ENCODE measurements at regions not wholly inside any gene's neighbourhood (a gene's known extent, or its start where the extent isn't known, plus 50 kb on each side); places are given as distances from the start of the nearest gene placed in this dataset.
"Not testable (repeated sequence)": the region's sequence is repeated elsewhere in the genome, so short reads cannot be mapped to it uniquely, and the experiment has no call there.

GRCh38 chr15:24269166-24269571 is 406.4 kb upstream of the NPAP1 start:
- H3K27me3 Mint-ChIP-seq (ENCODE audit: unreplicated experiment): no peaks in the 10 kb centered on the region
- TF ChIP-seq CTCF (IDR thresholded peaks at IDR 0.05): no peak
- H3K27ac Mint-ChIP-seq (ENCODE audit: unreplicated experiment): no peak overlapping the region
- no peaks in the 10 kb centered on the region for H3K4me1 Mint-ChIP-seq (ENCODE audit: unreplicated experiment)
- H3K4me3 Mint-ChIP-seq (ENCODE audit: unreplicated experiment): no peak overlapping the region
- H3K9me3 Mint-ChIP-seq (ENCODE audit: unreplicated experiment): peaks cover 38% of the 10 kb centered on the region
- no peak for DNase-seq (ENCODE audit: extremely low spot score, unreplicated experiment)
- no peaks in the 10 kb centered on the region for H3K36me3 Mint-ChIP-seq (ENCODE audit: unreplicated experiment)

- Mint-ChIP-seq H3K4me3 (ENCODE audit: unreplicated experiment) (no peak overlapping the region), H3K27ac (ENCODE audit: unreplicated experiment) (no peak overlapping the region), H3K27me3 (ENCODE audit: unreplicated experiment) (no peaks in the 10 kb centered on the region), H3K9me3 (ENCODE audit: unreplicated experiment) (peaks cover 35% of the 10 kb centered on the region), H3K36me3 (ENCODE audit: unreplicated experiment) (no peaks in the 10 kb centered on the region), H3K4me1 (ENCODE audit: unreplicated experiment) (no peaks in the 10 kb centered on the region)
- no peak for DNase-seq (ENCODE audit: extremely low spot score, unreplicated experiment)
- TF ChIP-seq CTCF (IDR thresholded peaks at IDR 0.05): no peak
Measured at GRCh38 chr15:24269923-24270322, 405.7 kb upstream of the NPAP1 start.

- H3K36me3 Mint-ChIP-seq (ENCODE audit: unreplicated experiment); H3K27me3 Mint-ChIP-seq (ENCODE audit: unreplicated experiment); H3K4me1 Mint-ChIP-seq (ENCODE audit: unreplicated experiment); DNase-seq (ENCODE audit: extremely low spot score, unreplicated experiment); H3K4me3 Mint-ChIP-seq (ENCODE audit: unreplicated experiment); H3K27ac Mint-ChIP-seq (ENCODE audit: unreplicated experiment): not testable (repeated sequence)
- peaks cover 29% of the 10 kb centered on the region for H3K9me3 Mint-ChIP-seq (ENCODE audit: unreplicated experiment)
Measured at GRCh38 chr15:24271496-24272244, 403.9 kb upstream of the NPAP1 start.

- Mint-ChIP-seq H3K4me1 (ENCODE audit: unreplicated experiment) (no peaks in the 10 kb centered on the region), H3K27ac (ENCODE audit: unreplicated experiment) (no peak overlapping the region), H3K9me3 (ENCODE audit: unreplicated experiment) (peaks cover 22% of the 10 kb centered on the region), H3K4me3 (ENCODE audit: unreplicated experiment) (no peak overlapping the region), H3K27me3 (ENCODE audit: unreplicated experiment) (no peaks in the 10 kb centered on the region), H3K36me3 (ENCODE audit: unreplicated experiment) (no peaks in the 10 kb centered on the region)
- DNase-seq (ENCODE audit: extremely low spot score, unreplicated experiment): no peak
- no peak for TF ChIP-seq CTCF (IDR thresholded peaks at IDR 0.05)
Measured at GRCh38 chr15:24292837-24293236, 382.7 kb upstream of the NPAP1 start.

GRCh38 chr15:24300804-24301368 is 374.7 kb upstream of the NPAP1 start:
- H3K27ac Mint-ChIP-seq (ENCODE audit: unreplicated experiment); H3K4me3 Mint-ChIP-seq (ENCODE audit: unreplicated experiment); H3K27me3 Mint-ChIP-seq (ENCODE audit: unreplicated experiment); DNase-seq (ENCODE audit: extremely low spot score, unreplicated experiment); H3K4me1 Mint-ChIP-seq (ENCODE audit: unreplicated experiment); H3K36me3 Mint-ChIP-seq (ENCODE audit: unreplicated experiment): not testable (repeated sequence)
- H3K9me3 Mint-ChIP-seq (ENCODE audit: unreplicated experiment): peaks cover 43% of the 10 kb centered on the region

- H3K27me3 Mint-ChIP-seq (ENCODE audit: unreplicated experiment); H3K4me1 Mint-ChIP-seq (ENCODE audit: unreplicated experiment); DNase-seq (ENCODE audit: extremely low spot score, unreplicated experiment); H3K27ac Mint-ChIP-seq (ENCODE audit: unreplicated experiment); H3K4me3 Mint-ChIP-seq (ENCODE audit: unreplicated experiment); H3K36me3 Mint-ChIP-seq (ENCODE audit: unreplicated experiment): not testable (repeated sequence)
- H3K9me3 Mint-ChIP-seq (ENCODE audit: unreplicated experiment): peaks cover 45% of the 10 kb centered on the region
Measured at GRCh38 chr15:24301999-24302398, 373.6 kb upstream of the NPAP1 start.

- H3K4me1 Mint-ChIP-seq (ENCODE audit: unreplicated experiment); DNase-seq (ENCODE audit: extremely low spot score, unreplicated experiment); H3K27me3 Mint-ChIP-seq (ENCODE audit: unreplicated experiment); H3K4me3 Mint-ChIP-seq (ENCODE audit: unreplicated experiment); H3K36me3 Mint-ChIP-seq (ENCODE audit: unreplicated experiment); H3K27ac Mint-ChIP-seq (ENCODE audit: unreplicated experiment): not testable (repeated sequence)
- H3K9me3 Mint-ChIP-seq (ENCODE audit: unreplicated experiment): peaks cover 53% of the 10 kb centered on the region
Measured at GRCh38 chr15:24304747-24305146, 370.8 kb upstream of the NPAP1 start.

- not testable (repeated sequence) for DNase-seq (ENCODE audit: extremely low spot score, unreplicated experiment); H3K4me3 Mint-ChIP-seq (ENCODE audit: unreplicated experiment); H3K27me3 Mint-ChIP-seq (ENCODE audit: unreplicated experiment); H3K27ac Mint-ChIP-seq (ENCODE audit: unreplicated experiment); H3K4me1 Mint-ChIP-seq (ENCODE audit: unreplicated experiment); H3K36me3 Mint-ChIP-seq (ENCODE audit: unreplicated experiment)
- H3K9me3 Mint-ChIP-seq (ENCODE audit: unreplicated experiment): peaks cover 48% of the 10 kb centered on the region
Measured at GRCh38 chr15:24305643-24306042, 369.9 kb upstream of the NPAP1 start.

- not testable (repeated sequence) for H3K27me3 Mint-ChIP-seq (ENCODE audit: unreplicated experiment)
Measured at GRCh38 chr15:24309700-24310099, 365.9 kb upstream of the NPAP1 start.

More at GRCh38 chr15:24309700-24310099, 365.9 kb upstream of the NPAP1 start:
- not testable (repeated sequence) for H3K4me1 Mint-ChIP-seq (ENCODE audit: unreplicated experiment); DNase-seq (ENCODE audit: extremely low spot score, unreplicated experiment); H3K4me3 Mint-ChIP-seq (ENCODE audit: unreplicated experiment); H3K36me3 Mint-ChIP-seq (ENCODE audit: unreplicated experiment); H3K27ac Mint-ChIP-seq (ENCODE audit: unreplicated experiment)
- H3K9me3 Mint-ChIP-seq (ENCODE audit: unreplicated experiment): peaks cover 34% of the 10 kb centered on the region
